HG03571 (cell line): ENCODE measurements at regions not wholly inside any gene's neighbourhood (a gene's known extent, or its start where the extent isn't known, plus 50 kb on each side); places are given as distances from the start of the nearest gene placed in this dataset.

Experiments
- ATAC-seq: cut with Tn5 transposase; IDR thresholded peaks from one replicate; pipeline ENCODE4 v1.9.1; 2021; ENCODE audit not compliant: unreplicated experiment

DNA sequence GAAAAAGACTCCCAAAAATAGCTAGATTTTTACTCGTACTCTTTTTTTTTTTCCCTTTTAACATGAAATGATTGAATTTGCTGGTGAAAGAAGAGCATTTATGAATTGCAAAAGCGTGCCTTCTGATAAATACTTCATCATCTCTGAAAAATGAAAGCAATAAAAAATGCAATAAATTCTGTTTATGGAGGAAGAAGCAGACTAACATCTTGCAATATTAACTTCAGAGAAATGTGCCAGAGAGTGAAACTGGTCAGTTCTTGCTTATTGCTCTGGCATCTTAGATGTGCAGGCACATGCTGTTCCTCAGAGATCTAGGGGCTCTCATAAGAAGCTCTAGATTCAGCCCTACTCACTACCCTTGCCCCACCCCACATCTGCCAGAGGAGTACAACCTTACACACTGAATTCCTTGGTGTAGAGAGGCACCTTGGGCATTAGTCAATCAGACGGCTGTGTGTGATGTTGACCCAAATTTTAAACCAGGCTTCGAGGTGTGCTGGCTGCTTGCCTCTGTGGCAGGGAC is 891.1 kb upstream of the GHITM start:
- ATAC-seq: no peak

DNA sequence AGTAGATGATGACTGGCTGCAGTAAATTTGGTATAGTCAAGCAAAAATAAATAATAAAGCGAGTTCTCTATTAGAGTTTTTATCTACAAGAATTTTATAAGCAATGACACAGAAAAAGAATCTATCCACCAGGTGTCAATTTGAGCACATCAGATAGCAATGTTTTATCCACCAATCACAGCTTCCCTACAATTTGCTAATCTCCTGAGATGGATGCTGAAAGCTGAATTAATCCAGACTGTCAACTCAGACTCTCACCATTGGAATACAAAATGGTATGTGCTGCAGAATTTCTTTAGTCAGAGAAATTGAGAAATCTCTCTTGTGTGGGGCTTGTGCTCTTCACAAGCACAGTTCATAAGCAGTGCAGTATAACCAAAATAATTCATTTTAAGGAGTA is 888.9 kb upstream of the GHITM start:
- ATAC-seq: no peak

DNA sequence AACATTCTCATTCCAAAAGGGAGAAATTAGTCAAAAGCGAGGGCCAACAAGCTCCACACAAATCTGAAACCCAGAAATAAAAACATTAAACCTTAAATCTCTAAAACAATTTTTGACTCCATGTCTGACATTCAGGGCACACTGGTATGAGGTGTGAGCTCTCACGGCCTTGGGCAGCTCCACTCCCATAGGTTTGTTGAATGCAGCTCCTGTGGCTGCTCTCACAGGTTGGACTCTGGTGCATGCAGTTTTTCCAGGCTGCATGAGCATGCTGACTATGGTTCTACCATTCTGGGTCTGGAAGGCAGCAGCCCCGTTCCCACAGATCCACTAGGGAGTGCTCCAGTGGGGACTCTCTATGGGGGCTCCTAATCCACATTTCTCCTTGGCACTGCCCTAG is 887.1 kb upstream of the GHITM start:
- no peak for ATAC-seq

DNA sequence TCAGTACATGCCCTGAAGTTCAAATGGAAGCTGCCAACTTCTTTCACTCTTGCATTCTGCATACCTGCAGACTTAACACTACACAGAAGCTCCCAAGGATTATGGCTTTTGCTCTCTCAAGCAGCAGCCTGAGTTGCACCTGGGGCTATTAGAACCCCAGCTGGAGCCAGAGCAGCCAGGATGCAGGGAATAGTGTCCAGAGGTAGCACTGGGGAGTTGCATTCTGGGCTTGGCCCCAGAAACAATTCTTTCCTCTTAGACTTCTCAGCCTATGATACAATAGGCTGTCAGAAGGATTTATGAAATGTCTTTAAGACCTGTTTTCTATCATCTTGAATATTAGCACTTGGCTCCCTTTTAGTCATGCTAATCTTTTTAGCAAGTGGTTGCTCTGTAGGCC is 886.7 kb upstream of the GHITM start:
- ATAC-seq: no peak

DNA sequence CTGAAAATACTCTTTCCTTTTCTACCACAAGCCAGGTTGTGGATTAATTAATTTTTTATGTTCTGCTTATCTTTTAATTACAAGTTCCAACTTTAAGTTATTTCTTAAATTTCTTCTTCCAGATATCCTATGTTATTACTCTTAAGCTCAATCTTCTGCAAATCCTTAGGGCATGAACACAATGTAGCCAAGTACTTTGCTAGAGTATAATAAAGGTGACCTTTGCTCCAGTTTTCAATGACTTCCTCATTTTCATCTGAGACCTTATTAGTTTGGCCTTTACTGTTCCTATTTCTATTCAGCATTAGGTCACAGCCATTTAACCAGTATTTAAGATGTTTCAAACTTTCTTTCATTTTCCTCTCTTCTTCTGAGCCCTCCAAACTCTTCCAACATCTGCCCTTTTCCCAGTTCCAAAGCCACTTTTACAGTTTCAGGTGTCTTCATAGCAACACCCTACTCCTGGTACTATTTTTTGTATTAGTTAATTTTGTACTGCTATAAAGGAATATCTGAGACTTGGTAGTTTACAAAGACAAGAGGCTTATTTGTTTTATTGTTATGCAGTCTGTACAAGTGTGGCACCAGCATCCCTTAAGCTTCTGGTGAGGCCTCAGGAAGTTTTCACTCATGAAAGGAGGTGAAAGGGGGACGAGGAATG is 886.2 kb upstream of the GHITM start:
- ATAC-seq: no peak

DNA sequence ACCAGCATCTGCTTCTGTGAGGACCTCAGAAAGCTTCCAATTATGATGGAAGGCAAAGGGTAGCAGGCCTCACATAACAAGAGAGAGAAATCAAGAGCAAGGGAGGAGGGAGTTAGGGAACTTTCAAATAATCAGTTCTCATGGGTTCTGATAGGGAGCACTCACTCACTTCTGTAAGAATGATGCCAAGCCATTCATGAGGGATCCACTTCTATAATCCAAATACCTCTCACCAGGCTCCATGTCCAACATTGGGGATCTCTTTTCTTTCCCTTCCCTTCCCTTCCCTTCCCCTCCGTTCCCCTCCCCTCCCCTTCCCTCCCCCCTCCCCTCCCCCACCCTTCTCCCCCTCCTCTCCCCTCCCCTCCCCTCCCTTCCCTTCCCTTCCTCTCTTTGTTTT is 884.6 kb upstream of the GHITM start:
- ATAC-seq: no peak

DNA sequence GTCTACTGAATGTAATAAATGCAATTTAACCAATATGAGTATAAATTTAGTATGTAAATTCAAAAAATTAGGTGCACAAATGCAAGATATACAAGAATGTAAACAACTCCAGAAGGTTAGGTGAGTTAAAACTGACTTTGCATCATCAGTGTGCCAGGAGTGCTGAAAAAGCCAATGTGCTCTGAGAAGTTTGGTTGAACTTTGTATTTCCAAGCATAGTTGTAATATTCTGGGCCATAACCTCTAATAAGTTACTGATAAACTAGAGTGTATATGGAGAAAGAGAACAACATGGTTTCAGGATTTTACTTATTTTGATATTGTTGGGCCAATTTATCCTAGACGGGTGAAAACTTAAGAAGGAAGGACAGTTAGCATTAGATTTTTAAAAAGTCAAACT is 876.9 kb upstream of the GHITM start:
- ATAC-seq: no peak

DNA sequence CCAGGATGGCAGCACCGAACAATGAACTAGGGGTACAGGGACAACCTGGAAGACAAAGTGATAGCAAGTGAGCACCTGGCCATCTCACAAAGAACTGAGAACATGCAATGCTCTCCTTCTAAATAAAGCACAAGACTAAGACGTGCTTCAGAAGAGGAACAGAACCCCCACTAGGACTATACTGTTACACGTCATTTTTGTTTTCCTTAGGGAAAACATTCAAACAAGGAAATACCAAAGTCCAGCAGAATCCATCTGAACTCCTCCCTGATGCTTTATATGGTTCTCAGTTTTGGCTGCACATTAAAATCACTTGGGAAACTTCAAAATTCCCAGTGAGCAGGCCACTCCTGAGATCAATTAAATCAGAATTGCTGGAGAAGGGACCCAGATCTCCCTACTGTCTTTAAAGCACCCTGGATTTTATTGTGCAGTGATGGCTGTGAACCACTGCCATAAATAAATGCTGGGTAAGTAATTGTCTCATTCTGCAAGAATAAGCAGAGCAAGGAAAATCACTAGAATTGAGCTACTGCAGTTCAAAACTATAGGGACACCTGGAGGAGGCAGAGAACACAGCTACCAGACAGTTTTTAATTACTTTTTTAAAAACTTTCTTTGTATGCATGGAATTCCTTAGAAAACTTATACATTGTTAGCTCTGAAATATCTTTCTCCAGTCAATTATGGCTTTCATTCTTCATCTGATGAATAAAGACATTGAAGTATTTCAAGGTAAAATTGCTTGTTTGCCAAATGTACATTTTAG is 866.5 kb upstream of the GHITM start:
- no peak for ATAC-seq

DNA sequence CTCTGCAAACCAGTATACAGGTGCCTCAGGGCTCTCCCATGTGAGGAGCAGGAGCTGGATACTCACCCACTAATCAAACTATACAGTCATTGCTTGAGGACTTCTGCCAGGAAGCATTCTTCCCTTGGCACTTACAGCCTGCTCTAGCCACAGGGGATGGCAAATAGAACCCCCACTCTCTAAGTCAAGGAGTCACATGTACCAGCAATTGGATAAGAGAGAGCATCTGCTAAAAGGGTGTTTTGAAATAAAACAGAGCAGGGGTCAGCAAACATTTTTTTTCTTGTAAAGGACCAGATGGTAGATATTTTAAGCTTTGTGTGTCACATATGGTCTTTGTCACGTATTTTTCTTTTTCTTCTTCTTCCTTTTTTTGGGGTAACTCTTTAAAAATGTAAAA is 865.2 kb upstream of the GHITM start:
- no peak for ATAC-seq

DNA sequence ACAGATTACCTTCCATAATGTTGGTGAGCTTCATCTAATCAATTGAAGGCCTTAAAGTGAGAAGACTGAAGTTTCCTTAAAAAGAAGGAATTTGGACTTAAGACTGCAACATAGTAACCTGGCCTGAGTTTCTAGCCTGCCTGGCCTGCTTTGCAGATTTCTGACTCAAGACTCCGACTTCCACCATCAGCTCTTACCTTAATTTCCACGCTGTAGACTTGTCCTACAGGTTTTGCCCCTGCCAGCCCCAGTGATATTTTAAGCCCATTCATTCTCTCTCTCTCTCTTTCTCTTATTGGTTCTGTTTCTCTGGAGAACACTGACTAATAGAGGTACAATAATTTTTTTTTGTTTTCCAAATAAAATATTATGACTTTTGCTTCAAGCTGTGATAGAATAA is 862.3 kb upstream of the GHITM start:
- ATAC-seq: no peak

DNA sequence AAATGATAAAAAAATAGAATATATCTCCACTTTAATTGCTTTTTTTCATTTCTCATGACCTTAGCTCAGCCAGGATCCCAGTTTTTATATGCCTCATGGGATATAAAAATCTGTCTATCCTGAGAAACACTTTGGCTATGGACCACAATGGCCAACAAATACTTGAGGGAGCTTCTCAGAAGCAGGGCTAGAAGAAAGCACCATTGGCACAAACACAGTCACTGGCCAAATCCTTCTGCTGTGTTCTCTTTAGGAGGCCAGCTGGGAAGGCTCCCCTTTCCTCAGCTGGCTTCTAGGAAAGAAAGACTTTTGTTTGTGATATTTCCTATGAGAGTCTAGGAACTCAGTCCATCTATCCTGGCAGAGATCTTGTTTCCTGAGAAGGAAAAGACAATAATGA is 856.2 kb upstream of the GHITM start:
- no peak for ATAC-seq

DNA sequence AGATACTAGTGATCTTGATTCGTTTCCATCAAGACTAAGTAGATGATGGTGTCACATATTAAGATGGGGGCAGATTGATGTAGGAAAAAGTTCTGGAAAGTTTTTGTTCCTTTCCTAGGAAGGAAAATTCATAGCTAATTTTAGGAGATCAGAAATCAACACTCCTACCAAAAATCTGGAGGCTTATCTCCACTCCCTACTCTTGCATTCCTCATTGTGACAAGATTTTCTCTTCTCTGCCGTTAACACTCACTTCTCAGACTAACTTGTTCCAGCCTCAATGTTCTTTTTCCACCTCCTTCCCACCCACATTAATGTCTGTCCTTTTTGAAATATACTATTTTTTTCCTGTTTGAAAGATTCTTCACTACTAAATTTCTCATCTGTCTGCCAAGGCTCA is 851.9 kb upstream of the GHITM start:
- no peak for ATAC-seq

DNA sequence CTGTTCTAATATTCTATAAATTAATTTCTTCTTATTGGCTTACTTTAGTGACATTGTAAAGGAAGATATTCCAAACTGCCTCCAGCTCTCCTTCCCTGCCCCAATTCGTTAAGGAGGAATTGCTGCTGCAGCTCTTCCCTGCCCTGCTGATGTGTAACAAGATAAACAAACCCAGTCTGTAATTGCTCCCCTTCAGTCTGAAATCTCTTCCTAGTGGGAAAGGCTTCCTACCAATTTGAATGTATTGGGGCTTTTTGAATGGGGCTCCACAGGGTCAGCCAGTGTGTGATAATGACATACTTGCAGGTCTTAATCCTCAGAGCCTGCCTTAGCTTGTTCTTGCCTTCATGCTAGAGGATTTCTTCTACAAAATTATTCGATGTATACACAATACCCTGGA is 849.9 kb upstream of the GHITM start:
- ATAC-seq: no peak

DNA sequence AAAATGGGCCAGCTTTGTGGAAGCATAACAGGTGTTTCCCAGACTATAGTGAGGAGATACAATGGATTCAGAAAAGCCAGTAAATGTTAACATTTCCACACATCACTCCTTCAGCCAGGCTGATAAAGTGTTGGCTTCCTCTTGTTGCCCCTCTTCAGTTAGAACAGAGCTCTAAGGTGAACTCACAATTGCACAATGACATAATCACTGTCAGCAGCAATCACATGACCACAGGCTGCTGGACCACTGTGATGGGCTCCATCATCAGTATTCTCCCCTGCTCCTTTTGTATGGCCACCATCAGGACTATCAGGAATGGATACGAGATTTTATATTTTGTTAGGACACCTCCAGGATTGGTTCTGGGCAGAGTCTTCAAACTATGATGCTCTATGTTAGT is 849.4 kb upstream of the GHITM start:
- ATAC-seq: no peak

DNA sequence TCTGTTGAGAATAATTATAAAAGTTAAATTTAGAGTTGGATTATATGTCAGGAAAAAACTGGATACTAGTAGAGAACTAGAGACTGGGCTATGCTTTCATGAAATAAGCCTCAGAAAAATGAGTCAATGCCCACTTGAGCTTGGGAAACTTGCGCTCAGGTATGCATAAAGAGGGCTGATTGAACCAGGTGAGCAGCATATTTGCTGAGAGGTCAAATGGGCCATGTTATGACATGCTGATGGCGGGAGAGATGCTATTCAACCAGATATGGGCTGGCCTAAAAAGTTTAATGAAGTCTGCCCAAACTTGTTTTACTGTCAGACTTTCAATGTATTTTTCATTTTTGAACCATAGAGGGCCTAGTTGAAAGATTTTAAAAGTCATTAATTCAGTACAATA is 837.6 kb upstream of the GHITM start:
- ATAC-seq: no peak

DNA sequence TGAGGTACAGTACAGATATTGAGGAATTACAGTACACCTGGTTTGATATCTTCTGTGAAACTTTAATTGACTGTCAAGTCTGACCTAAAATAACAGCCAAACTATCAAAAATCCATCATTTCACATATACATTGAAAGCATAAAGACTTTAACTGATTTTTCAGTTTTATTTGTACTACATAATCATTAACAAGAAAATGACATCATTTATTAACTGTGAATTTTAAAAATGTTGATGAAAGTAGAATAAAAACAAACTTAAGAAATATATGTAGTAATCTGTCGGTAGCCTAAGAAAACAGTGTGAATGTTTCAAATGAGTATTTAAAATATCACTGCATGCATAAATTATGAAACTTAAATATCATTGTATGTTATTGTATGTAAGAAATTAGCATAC is 836.7 kb upstream of the GHITM start:
- no peak for ATAC-seq

DNA sequence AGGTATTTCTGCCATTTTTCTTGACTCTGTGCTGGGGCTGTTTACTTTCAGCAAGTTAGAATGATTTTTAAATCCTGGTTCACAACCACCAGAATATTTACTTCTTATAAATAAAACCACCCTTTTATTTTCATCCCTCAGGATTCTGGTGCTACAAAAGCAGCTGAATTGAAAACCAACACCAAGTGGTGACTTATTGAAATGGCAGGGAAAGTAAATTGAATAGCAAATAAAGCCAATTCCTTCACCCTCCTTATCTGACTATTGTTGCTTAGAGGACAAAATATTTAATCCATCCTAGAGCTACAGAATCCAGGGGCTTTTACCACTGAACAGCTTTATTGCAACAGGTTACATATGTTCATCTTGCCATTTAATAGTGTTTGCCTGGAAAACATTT is 828.6 kb upstream of the GHITM start:
- ATAC-seq: no peak

DNA sequence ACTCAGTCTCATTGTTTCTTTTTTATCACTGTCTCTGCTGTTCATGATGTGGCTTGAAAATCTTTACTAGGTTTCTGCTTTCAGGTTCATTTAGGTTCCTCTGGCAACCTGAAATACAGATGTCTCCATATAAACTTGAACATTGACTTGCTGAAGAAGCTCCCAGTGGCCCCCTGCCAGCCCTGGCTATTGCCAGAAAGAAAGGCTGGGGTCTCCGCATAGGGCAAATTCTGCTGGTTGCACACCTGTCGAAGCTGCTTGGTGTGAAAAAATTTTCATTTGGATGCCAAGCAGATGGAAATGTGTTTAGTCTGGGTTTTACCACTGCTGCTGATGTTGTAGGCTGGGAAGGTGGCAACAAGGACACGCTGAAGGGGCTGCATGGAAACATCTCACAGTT is 826.7 kb upstream of the GHITM start:
- ATAC-seq: no peak

DNA sequence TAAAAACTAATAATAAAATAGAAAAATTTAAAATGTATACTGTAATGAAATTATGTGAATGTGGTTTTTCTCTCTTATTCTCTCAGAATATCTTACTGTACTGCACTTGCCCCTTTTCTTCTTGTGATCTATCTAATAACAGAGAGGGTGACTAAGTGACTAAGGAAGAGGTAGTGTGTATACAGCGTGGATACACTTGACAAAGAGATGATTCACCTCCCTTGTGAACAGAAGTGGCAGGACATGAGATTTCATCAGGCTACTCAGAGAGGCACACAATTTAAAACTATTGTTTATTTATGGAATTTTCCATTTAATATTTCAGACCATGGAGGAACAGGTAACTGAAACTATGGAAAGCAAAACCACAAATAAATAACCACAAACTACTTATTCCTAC is 806.6 kb upstream of the GHITM start:
- no peak for ATAC-seq

DNA sequence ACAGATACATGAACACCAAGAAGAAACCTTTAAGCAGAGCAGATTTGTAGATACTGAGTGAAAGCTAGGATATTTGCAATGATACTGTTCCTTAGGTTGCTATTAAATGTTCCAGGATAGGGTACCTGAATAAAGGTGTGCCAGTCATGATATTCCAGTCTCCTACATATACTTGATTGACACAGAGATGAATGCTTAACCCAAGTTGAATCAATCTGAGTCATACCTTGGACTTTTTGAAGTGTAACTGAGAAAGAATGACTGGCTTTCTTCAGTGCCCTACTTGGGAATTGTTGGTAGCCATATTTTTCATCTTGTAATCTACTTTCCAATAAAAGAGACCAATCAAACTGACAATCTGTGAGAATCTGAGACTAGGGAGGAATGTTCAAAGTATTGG is 805.7 kb upstream of the GHITM start:
- ATAC-seq: no peak

DNA sequence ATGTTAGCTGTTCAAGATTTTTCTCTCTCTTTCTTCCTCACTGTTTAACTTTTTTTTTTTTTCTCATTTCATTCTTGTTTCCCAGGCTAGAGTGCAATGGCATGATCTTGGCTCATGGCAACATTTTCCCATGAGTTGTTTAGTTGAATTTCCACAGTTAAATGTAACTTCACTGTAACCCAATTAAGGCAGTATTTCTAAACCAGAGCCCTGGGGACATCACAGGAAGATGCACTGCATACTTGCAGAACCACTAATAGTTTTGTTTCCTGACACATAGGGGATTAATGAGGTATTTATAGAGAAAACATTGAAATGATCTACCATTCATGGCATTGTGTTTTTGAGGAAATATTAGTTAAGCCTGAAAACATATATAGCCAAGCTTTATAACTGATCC is 795.6 kb upstream of the GHITM start:
- no peak for ATAC-seq

DNA sequence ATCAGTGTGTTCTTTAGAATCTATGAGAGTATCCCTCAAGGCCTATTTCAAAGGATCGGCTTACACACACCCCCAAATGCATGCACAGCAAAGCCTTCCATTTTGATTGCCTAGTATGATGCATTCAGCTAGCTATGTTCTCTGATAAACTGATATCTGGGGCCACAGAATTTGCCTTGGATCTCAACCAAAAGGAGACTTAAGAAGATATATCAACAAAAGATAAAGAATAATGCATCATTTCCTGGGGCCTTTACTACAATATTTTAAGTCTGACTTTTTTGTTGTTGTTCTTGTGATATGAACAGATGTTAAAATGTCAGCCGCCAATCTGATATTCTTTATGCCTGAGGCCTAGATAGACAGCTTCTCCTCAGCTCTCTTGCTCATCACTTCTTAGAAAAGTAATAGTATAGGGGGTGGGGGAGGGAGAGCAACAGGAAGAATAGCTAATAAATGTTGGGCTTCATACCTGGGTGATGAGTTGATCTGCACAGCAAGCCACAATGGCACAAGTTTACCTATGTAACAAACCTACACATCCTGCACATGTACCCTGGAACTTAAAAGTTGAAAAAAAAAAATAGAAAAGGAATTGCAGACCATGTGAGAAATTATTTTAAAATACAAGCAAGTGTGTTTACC is 792.9 kb upstream of the GHITM start:
- no peak for ATAC-seq
